ENCODE measurements at regions not wholly inside any gene's neighbourhood (a gene's known extent, or its start where the extent isn't known, plus 50 kb on each side); places are given as distances from the start of the nearest gene placed in this dataset.
"Not testable (repeated sequence)": the region's sequence is repeated elsewhere in the genome, so short reads cannot be mapped to it uniquely, and the experiment has no call there.

DNA sequence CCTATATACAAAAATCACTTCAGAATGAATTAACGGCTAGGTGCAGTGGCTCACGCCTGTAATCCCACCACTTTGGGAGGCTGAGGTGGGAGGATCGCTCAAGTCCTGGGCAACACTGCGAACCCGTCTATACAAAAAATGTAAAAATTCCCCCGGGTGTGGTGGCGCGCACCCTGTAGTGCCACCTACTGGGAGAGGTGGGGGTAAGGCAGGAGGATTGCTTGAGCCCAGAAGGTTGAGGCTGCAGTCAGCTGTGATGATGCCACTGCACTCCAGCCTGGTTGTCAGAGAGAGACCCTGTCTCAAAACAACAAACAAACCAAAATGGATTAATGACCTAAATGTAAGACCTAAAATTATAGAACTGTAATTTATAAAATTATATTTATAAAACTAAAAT lies 236.2 kb downstream of the SPATA31A6 start:
- TF ChIP-seq, protein P1, sequence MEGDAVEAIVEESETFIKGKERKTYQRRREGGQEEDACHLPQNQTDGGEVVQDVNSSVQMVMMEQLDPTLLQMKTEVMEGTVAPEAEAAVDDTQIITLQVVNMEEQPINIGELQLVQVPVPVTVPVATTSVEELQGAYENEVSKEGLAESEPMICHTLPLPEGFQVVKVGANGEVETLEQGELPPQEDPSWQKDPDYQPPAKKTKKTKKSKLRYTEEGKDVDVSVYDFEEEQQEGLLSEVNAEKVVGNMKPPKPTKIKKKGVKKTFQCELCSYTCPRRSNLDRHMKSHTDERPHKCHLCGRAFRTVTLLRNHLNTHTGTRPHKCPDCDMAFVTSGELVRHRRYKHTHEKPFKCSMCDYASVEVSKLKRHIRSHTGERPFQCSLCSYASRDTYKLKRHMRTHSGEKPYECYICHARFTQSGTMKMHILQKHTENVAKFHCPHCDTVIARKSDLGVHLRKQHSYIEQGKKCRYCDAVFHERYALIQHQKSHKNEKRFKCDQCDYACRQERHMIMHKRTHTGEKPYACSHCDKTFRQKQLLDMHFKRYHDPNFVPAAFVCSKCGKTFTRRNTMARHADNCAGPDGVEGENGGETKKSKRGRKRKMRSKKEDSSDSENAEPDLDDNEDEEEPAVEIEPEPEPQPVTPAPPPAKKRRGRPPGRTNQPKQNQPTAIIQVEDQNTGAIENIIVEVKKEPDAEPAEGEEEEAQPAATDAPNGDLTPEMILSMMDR (IDR thresholded peaks at IDR 0.05), result not testable (repeated sequence)
- TF ChIP-seq POLR2A (IDR thresholded peaks at IDR 0.05), result not testable (repeated sequence)
